Mesodermal cell (in vitro differentiated cells): ENCODE measurements at regions not wholly inside any gene's neighbourhood (a gene's known extent, or its start where the extent isn't known, plus 50 kb on each side); places are given as distances from the start of the nearest gene placed in this dataset.

Source experiments
- H3K27ac ChIP-seq: 2 replicates; pipeline ENCODE4 v1.7.0; 2013; ENCODE audit warnings: mild to moderate bottlenecking, low read depth, low read length, moderate library complexity; ENCODE audit not compliant: severe bottlenecking
- H3K36me3 ChIP-seq: 2 replicates; pipeline ENCODE4 v1.7.1; 2013; ENCODE audit warnings: mild to moderate bottlenecking, low read length, moderate library complexity; ENCODE audit not compliant: control insufficient read depth, insufficient read depth
- H3K4me1 ChIP-seq: one replicate; pipeline ENCODE4 v1.7.1; 2013; ENCODE audit warnings: mild to moderate bottlenecking, low read length; ENCODE audit not compliant: insufficient read depth, control insufficient read depth, poor library complexity, severe bottlenecking
- H3K4me3 ChIP-seq: 2 replicates; pipeline ENCODE4 v1.7.0; 2013; ENCODE audit warnings: low read length, control low read depth, mild to moderate bottlenecking; ENCODE audit not compliant: insufficient read depth, poor library complexity, severe bottlenecking; ENCODE audit errors: extremely low read depth
- H3K9me3 ChIP-seq: 2 replicates; pipeline ENCODE4 v1.7.1; 2013; ENCODE audit warnings: mild to moderate bottlenecking, low read length, moderate library complexity; ENCODE audit not compliant: control insufficient read depth
- WGBS, 2 experiments: methylation state at CpG; one replicate each; pipeline ENCODE4 v1.1.5; 2013; ENCODE audit warnings: missing lambda C conversion rate in 2 of 2; ENCODE audit not compliant: insufficient coverage in 2 of 2; 5-methylcytosine and 5-hydroxymethylcytosine counted together

DNA sequence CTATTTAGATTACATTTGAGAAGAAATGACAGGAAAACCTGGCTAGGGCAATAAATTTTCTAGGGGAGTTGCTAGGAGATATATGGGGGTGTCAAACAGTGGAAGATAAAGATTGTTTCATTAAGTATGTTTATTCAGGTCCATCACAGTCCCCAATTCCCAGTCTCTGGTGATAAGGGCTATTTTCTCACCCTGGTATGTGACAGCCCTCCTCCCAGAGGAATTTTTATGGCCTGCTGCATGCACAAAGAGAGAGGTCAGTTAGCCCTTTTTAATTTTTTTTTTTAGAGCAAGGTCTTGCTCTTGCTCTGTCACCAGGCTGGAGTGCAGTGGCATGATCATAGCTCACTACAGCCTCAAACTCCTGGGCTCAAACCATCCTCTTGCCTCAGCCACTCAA lies 53.6 kb upstream of the ATF7IP2 start:
- H3K9me3 ChIP-seq = no peaks in the 10 kb centered on the region
- no peak overlapping the region for H3K4me3 ChIP-seq
- peaks cover 3% of the 10 kb centered on the region for H3K4me1 ChIP-seq
- H3K27ac ChIP-seq = peak overlapping the region; percentile 64
- H3K36me3 ChIP-seq = no peaks in the 10 kb centered on the region

DNA sequence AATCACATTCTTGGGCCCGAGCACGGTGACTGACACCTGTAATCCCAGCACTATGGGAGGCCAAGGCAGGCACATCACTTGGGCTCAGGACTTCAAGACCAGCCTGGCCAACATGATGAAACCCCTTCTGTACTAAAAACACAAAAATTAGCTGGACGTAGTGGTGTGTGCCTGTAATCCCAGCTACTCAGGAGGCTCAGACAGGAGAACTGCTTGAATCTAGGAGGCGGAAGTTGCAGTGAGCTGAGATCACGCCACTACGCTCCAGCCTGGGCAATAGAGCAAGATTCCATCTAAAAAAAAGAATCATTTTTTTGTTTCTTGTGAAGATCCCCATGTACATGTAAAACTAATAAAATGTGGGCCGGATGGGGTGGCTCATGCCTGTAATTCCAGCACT lies 53.1 kb upstream of the ATF7IP2 start:
- Histone ChIP-seq H3K9me3 (no peaks in the 10 kb centered on the region), H3K4me1 (peaks cover 3% of the 10 kb centered on the region), H3K27ac (peak overlapping the region; percentile 25), H3K4me3 (no peak overlapping the region), H3K36me3 (no peaks in the 10 kb centered on the region)
- 80 to 88% methylated on average over 7 of the region's 7 CpGs for WGBS, 2 experiments

DNA sequence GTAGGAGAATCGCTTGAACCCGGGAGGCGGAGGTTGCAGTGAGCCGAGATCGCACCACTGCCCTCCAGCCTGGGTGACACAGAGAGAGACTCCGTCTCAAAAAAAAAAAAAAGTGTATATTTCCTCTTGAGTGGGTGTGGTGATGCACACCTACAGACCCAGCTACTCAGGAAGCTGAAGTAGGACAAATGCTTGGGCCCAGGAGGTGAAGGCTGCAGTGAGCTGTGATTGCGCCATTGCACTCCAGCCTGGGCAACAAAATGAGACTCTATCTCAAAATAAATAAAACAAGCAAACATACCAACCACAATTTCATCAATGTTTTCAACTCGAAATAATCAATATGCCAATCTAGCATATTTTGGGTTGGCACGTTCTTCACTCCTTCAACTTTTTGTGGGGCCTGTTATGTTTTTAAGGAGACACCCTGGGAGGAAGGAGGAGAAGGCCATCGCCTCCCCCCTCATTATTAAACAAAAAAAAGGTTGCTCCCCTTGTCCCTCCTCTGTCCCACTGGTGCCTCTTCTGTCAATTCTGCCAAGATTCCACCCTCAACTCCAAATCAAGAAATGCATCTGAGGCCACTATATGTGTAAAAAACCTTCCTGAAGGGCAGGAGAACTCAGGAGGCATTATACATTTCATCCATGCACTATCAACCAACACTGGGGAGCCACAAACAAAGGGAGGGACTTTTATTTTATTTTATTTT lies 52.4 kb upstream of the ATF7IP2 start:
- Histone ChIP-seq H3K36me3 (no peaks in the 10 kb centered on the region), H3K27ac (no peak overlapping the region), H3K9me3 (no peaks in the 10 kb centered on the region), H3K4me3 (no peak overlapping the region), H3K4me1 (peaks cover 3% of the 10 kb centered on the region)
- 82 to 92% methylated on average over 7 of the region's 10 CpGs for WGBS, 2 experiments

DNA sequence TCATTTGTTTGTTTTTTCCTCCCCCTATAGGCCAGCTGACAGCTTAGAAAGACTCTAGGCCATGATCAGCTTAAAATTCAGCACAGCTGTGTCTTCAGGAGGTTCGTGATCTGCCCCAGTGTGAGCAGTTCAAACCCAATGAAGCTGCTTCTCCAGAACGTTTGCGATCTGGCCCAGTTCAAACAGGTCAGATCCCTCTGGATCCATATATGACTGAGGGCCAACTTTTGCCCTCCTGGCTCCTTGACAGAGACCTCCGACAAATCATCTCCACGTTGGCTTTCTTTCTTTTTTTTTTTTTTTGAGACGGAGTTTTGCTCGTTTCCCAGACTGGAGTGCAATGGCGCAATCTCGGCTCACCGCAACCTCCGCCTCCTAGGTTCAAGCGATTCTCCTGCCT lies 50.2 kb upstream of the ATF7IP2 start:
- Histone ChIP-seq H3K36me3 (no peaks in the 10 kb centered on the region), H3K9me3 (peaks cover 9% of the 10 kb centered on the region), H3K27ac (no peak overlapping the region), H3K4me1 (peaks cover 3% of the 10 kb centered on the region), H3K4me3 (no peak overlapping the region)
- 90 to 99% methylated on average over 3 to 5 of the region's 12 CpGs for WGBS, 2 experiments
